NT2/D1 (cell line): ENCODE measurements at regions not wholly inside any gene's neighbourhood (a gene's known extent, or its start where the extent isn't known, plus 50 kb on each side); places are given as distances from the start of the nearest gene placed in this dataset.

Experiments used
- SUZ12 ChIP-seq: IDR thresholded peaks from 2 replicates; pipeline ENCODE4 v1.6.1; 2011; ENCODE audit not compliant: insufficient read length, insufficient read depth; ENCODE audit errors: extremely low read depth
- YY1 ChIP-seq: IDR thresholded peaks from 2 replicates; pipeline ENCODE4 v1.6.1; 2011; ENCODE audit not compliant: insufficient read length, insufficient read depth
- ZNF274 ChIP-seq: IDR thresholded peaks from 2 replicates; pipeline ENCODE4 v1.6.1; 2011; ENCODE audit warnings: mild to moderate bottlenecking, low read depth, low read length

DNA sequence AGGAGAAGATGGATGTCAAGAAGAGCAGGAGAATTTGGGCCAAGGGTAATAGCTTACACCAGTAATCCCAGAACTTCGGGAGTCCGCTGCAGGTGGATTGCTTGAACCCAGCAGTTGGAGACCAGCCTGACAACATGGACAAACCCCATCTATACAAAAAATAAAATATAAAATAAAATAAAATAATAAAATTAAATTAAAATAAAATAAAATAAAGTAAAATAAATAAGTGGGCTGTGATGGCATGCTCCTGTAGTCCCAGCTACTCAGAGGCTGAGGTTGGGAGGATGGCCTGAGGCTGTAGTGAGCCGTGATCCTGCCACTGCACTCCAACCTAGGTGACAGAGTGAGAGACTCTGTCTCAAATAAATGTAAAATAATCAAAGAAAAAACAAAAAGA lies 1946.7 kb downstream of the MRPL39 start:
- TF ChIP-seq SUZ12 (no peak), YY1 (no peak), ZNF274 (no peak)
